Activated naive CD8-positive, alpha-beta T cell treated with anti-CD3 and anti-CD28 coated beads, Interleukin-2, amount 10 ng/mL, durations not matched to agents 7 days and 5 days (primary cell): ENCODE measurements at regions not wholly inside any gene's neighbourhood (a gene's known extent, or its start where the extent isn't known, plus 50 kb on each side); places are given as distances from the start of the nearest gene placed in this dataset.

Experiments used
- ATAC-seq: fragments of 150-1000 bp; cut with Tn5 transposase; one replicate; pipeline ENCODE4 v1.10.0; 2021; ENCODE audit warnings: low read depth, moderate library complexity
- POLR2A ChIA-PET: fragments of 350-600 bp; sonication (Branson Sonifier 250); formaldehyde crosslinking; loops from one replicate; lab custom pipeline; 2021; ENCODE audit warnings: antibody characterized with exemption; lab: Charles Lee
- DNase-seq: peaks from one replicate; pipeline ENCODE4 v3.0.0; 2021
- H3K27ac Mint-ChIP-seq: one replicate; pipeline ENCODE4 v1.8.0; 2022; ENCODE audit warnings: mild to moderate bottlenecking, mixed read lengths
- H3K27me3 Mint-ChIP-seq: one replicate; pipeline ENCODE4 v1.8.0; 2022; ENCODE audit warnings: mild to moderate bottlenecking, moderate library complexity, mixed read lengths
- H3K36me3 Mint-ChIP-seq: one replicate; pipeline ENCODE4 v1.8.0; 2021; ENCODE audit warnings: mild to moderate bottlenecking, mixed read lengths
- H3K4me1 Mint-ChIP-seq: one replicate; pipeline ENCODE4 v1.8.0; 2021; ENCODE audit warnings: mixed read lengths
- H3K4me3 Mint-ChIP-seq: one replicate; pipeline ENCODE4 v1.8.0; 2022; ENCODE audit warnings: mild to moderate bottlenecking, moderate library complexity, mixed read lengths
- H3K9me3 Mint-ChIP-seq: one replicate; pipeline ENCODE4 v1.8.0; 2021; ENCODE audit warnings: mixed read lengths

DNA sequence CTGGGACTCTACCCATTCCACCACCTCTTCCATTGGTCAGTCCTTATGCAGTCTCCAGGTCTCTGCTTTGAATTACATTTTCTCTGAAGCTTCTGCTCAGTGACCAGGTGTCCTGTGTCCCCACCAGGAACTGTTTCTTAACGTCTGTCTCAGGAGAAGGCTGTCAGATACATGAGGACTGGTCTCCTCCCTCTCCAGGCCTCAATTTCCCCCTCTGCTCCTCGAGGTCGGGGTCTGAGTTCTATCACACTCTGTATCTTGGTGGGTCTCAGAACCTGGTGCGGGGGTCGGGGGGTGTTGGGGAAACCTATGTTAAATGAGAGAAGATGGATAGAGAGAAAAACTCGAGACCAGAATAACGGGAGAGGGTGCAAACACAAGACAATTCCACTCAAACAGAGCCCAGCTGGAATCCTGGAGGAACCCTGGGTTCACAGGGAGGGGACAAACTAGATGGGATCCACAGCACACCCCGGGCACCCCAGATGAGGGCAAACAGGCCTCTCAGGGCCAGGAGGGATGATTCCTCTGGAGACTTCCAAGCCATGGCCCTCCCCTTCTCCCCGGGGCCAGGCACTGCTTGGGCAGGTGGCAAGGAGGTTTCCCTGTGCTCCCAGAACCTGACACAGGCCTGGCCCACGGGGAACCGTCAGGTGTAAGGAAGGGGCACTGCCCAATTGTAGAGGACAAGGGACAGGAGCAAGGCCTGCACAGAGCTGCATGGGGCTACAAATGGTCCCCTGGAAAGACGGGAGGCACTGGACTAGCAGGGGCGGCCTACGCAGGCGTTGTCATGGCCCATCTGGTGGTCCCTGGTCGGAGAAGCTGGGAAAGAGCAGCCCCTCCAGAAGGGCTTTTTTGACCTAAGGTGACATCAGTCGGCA, 313.2 kb upstream of the DIO3 start:
- peaks cover 6% of the 10 kb centered on the region for H3K27me3 Mint-ChIP-seq
- DNase-seq (no peak), ATAC-seq (no peak)
- no peak overlapping the region for H3K27ac Mint-ChIP-seq
- H3K9me3 Mint-ChIP-seq = no peaks in the 10 kb centered on the region
- no peak overlapping the region for H3K4me3 Mint-ChIP-seq
- POLR2A ChIA-PET = no interaction called here
- peaks cover 11% of the 10 kb centered on the region for H3K4me1 Mint-ChIP-seq
- H3K36me3 Mint-ChIP-seq = no peaks in the 10 kb centered on the region

DNA sequence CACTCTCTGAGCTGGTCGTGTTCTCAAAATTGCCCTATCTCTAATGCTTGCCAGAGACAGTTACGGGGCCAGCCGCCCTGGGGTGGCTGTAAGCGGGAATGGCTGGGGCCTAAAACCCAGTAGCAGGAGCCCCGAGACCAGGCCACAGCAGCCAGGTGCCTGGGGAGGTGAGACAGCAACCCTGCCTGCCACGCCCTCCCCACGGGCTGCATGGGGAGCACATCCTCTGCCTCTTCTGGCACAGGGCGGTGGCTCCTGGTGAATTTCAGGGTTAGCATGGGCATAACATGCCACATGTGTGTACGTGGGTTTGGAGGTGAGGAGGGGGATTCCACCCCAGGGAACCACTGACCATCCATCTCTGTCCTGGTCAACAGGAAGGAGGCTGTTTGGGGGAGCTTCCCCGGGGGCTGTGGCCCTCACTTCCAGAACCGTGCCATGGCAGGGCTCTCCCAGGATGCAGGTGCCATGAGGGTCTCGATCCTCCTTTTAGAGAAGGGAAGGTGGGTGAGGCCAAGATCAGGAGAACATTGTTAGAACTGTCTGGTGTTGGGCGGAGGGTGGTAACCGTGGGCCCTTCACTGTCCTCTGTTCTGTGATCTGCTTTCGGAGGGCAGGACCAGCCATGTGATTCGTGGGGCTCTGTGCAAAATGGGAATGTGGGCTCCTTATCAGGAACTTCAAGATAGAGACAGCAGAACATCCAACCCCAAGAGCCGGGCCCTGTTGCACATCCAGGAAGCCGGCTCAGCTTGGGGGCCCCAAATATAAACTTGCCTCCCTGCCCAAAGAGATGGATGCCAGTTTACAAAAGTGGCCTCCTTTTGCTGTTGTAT, 312.2 kb upstream of the DIO3 start:
- H3K36me3 Mint-ChIP-seq = no peaks in the 10 kb centered on the region
- H3K4me1 Mint-ChIP-seq = peaks cover 11% of the 10 kb centered on the region
- H3K27me3 Mint-ChIP-seq = peaks cover 8% of the 10 kb centered on the region
- no peaks in the 10 kb centered on the region for H3K9me3 Mint-ChIP-seq
- DNase-seq (no peak), ATAC-seq (no peak)
- H3K27ac Mint-ChIP-seq = no peak overlapping the region
- no peak overlapping the region for H3K4me3 Mint-ChIP-seq
- POLR2A ChIA-PET = no interaction called here

DNA sequence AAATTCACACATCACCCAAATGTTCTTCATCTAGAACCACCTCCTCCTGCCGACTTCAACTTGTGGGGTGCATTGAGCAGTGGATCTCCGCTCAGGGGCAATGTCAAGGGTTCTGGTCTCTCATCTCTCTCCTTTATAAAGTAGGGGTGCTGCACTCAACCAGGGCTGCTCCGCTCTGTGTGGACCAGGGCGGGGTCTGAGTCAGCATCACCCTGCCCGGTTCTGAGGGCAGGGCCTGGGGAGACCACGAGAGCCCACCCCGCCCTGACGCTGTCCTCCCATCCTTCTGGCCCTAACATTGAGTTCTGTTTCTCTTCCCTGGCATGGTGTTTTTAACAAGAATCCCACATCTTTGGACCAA, 311.6 kb upstream of the DIO3 start:
- POLR2A ChIA-PET = no interaction called here

DNA sequence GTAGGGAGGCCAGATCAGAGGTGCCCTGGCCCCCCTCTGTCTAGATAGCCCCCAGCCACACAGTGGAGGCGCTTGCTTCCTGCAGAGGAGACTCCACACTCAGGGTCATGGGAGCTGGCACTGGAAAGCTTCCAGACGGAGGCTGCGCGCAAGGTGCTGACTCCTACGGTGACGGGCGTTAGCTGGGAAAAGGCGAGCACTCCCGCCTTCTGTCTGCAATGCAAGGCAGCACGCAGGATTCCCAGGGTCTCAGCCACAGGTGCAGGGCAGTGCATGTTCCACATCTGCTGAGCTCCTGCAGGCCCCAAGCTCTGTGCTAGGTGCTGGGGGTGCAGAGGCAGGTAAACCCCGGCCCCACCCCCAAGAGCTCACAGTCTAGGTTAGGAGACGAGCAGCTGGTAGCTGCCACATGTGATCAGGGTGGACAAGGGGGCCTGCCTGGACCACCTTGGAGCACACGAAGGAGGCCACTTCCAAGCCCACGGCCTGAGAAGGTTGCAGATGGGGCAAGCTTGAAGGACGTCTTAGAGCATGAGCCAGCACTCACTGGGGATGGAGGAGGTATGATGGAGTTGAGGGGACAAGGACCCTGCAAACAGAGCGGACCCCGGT, 310.9 kb upstream of the DIO3 start:
- Mint-ChIP-seq H3K27me3 (peaks cover 8% of the 10 kb centered on the region), H3K36me3 (no peaks in the 10 kb centered on the region), H3K9me3 (no peaks in the 10 kb centered on the region), H3K27ac (no peak overlapping the region), H3K4me3 (no peak overlapping the region), H3K4me1 (peaks cover 11% of the 10 kb centered on the region)
- ATAC-seq (no peak), DNase-seq (no peak)
- POLR2A ChIA-PET = no interaction called here

More for the DNA sequence above, 311.6 kb upstream of the DIO3 start:
- Mint-ChIP-seq H3K9me3 (no peaks in the 10 kb centered on the region), H3K27me3 (peaks cover 8% of the 10 kb centered on the region), H3K36me3 (no peaks in the 10 kb centered on the region), H3K4me3 (no peak overlapping the region), H3K27ac (no peak overlapping the region), H3K4me1 (peaks cover 11% of the 10 kb centered on the region)
- DNase-seq = no peak
- ATAC-seq = no peak

DNA sequence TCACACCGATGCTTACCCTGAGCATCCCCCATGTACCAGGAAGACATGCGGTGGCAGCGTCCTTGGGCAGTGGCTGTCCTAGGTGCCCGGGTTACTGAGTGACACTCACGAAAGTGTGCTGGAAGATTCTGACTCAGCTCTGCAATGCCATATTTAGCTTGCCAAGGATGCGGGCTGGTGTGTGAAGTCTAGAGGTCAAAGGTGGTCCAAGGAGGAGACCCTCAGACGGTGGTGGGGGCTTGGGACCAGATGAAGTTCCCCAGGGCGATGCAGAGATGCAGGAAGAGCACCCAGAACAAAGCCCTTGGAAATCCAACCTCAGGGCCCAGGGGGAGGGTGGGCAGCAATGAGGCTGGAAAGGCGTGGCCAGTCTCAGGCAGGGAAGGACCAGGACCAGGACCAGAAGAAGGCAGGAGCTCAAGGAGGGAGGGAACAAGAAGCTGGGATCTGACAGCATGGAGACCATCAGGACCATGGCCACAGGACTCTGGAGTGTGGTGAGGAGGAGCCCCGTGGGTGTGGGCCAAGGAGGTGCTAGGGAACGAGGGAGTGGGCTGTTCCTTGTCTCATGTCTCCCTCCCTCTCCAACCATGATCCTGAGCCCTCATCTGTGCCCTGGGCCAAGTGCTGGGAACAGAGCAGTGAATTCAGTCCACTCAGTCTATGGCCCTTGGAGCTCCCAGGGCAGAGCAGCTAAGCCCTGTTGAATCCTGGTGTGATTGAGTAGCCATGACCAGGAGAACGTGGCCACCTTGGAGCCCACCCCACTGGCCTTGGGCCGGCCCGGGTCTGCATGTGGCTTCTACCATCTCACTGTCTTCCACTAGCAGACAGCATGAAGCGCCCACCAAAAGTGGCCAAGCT, 310.1 kb upstream of the DIO3 start:
- ATAC-seq = no peak
- H3K9me3 Mint-ChIP-seq = no peaks in the 10 kb centered on the region
- no peak overlapping the region for H3K27ac Mint-ChIP-seq
- no peaks in the 10 kb centered on the region for H3K36me3 Mint-ChIP-seq
- POLR2A ChIA-PET = no interaction called here
- H3K27me3 Mint-ChIP-seq = peaks cover 8% of the 10 kb centered on the region
- peak overlapping the region; percentile 30 for H3K4me3 Mint-ChIP-seq
- H3K4me1 Mint-ChIP-seq = peaks cover 11% of the 10 kb centered on the region
- no peak for DNase-seq

DNA sequence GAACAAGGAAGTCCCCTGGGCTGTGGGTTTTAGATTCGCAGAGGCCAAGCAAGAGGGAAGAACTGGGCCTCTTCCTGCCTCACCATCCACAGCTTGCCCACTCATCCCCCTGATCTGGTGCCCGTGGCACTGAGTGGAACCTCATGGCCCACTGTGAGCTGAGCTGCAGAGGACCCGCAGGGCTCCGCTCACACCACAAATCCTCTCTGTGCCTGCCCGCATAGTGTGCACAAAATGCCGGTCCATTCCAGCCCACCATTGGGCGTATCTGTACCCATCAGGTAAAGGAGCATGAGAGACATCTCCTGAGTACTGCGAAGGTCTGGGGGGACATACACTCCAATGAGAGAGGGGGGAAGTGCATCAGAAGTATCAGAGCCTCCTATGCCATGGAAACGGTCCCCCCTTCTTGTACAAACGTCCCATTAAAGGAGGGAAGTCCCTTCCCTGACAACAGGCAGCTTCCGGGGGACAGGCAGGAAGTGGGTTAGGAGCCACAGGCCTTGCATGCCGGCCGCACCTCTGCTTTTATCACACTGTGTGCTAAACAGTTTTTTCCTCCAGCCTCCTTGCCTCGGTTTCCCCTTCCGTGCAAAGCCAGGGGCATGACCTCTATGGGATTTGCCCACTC, 309.4 kb upstream of the DIO3 start:
- H3K9me3 Mint-ChIP-seq = no peaks in the 10 kb centered on the region

DNA sequence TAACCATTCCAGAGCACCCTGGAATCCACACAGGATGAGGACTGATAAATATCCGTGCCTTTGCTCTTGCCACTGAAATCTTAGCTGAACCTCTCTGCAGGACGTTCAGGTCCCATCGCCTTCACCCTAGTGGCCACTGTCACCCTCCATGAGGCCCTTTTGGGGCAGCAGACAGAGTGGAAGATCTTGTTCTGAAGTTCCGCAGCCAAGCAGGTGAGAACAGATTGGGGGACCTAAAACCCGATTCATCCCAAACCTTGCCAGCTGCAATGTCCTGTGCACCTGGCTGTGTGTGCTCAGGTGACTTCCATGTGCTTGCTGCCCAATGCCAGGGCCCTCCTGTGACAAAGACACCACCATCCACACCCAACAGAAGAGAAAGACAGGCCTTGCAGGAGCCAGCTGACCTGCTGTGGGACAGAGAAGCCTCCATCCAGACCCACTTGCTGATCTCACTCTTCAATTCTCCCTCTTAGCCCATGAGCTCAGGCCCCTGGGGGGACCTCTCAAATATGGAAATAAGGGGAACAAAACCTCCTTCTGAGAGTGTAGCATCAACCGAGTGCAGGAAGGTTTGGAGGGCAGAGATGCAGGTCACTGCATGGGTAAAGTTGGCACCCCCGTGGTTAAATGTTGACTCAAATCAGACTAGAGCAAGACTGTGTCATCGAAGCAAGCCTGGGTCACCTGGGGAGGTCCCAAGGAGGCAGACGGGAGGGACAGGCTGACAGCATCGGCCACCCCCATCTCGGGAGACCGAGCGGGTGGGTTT, 308.7 kb upstream of the DIO3 start:
- Mint-ChIP-seq H3K4me3 (no peak overlapping the region), H3K27ac (no peak overlapping the region), H3K27me3 (peaks cover 8% of the 10 kb centered on the region), H3K9me3 (no peaks in the 10 kb centered on the region), H3K36me3 (no peaks in the 10 kb centered on the region), H3K4me1 (peaks cover 11% of the 10 kb centered on the region)
- POLR2A ChIA-PET = no interaction called here
- no peak for ATAC-seq
- no peak for DNase-seq

More for the DNA sequence above, 309.4 kb upstream of the DIO3 start:
- Mint-ChIP-seq H3K27ac (peak overlapping the region; percentile 56), H3K4me1 (peaks cover 11% of the 10 kb centered on the region), H3K27me3 (peaks cover 8% of the 10 kb centered on the region), H3K4me3 (peak overlapping the region; percentile 30), H3K36me3 (no peaks in the 10 kb centered on the region)
- POLR2A ChIA-PET = no interaction called here
- ATAC-seq = peak; percentile 33
- no peak for DNase-seq

DNA sequence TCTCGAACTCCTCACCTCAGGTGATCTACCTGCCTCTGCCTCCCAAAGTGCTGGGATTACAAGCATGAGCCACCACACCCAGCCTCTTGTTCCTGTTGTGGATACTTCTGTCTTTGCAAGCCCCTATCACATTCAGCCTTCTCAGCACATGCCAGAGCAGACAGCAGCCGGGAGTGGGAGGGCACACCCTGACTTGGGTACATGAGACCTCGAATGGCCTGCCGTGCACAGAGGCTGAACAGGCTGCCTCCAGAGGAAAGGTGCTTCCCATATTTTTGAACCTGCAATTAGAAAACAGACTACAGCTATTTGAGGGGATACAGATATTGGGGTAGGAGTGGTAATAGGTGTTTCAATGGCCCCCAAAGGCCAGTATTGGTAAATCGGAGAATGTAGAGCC, 307.3 kb upstream of the DIO3 start:
- no peak overlapping the region for H3K27ac Mint-ChIP-seq
- DNase-seq = no peak
- no peaks in the 10 kb centered on the region for H3K9me3 Mint-ChIP-seq
- H3K36me3 Mint-ChIP-seq = no peaks in the 10 kb centered on the region
- POLR2A ChIA-PET = no interaction called here
- peaks cover 11% of the 10 kb centered on the region for H3K4me1 Mint-ChIP-seq
- ATAC-seq = no peak
- H3K27me3 Mint-ChIP-seq = peaks cover 18% of the 10 kb centered on the region
- no peak overlapping the region for H3K4me3 Mint-ChIP-seq

DNA sequence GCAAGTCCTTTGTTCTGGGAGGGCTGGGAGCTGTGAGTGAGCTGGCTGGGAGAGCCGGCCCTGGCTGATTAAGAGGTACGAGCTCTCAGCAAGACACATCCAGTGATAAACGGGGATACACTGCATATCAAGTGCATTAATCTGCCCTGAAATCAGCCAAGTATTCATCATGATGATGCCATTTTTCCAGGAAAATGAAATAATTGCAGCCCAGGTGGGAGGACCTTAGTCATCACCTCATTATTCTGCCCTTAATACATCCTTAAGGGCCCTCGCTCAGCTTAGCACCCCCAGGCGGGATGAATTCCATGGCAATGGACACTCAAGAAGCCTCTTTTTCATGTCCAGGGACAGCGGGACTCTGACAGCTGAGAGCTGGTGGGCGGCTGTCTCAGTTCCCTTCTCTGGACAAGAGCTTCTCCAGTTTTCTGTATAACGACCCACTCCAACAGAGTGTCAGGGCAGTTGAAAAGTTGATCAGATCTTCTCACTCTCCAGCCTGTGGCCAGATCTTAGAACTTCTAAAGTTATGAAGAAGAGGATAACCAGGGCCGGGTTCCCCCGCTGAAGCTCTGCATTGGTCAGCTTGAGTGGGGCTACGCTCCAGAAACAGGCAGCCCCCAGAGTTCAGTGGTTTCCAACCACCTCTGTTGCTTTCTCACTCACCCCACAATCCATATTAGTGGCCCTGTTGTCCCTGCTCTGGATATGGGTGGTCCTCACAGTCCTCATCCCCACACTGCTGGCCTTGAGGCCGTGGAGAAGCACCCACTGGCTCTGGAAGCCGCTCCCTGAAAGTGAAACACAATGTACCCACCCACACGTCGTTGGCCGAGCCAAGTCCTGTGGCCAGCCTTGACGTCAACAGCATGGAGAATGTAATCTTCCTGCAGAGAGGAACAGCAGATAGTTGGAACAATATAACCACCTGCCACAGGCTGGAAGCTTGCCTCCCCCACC, 306.2 kb upstream of the DIO3 start:
- Mint-ChIP-seq H3K27ac (no peak overlapping the region), H3K4me3 (no peak overlapping the region), H3K9me3 (no peaks in the 10 kb centered on the region), H3K36me3 (no peaks in the 10 kb centered on the region), H3K4me1 (peaks cover 11% of the 10 kb centered on the region), H3K27me3 (peaks cover 16% of the 10 kb centered on the region)
- ATAC-seq = no peak
- DNase-seq = no peak
- POLR2A ChIA-PET = no interaction called here

DNA sequence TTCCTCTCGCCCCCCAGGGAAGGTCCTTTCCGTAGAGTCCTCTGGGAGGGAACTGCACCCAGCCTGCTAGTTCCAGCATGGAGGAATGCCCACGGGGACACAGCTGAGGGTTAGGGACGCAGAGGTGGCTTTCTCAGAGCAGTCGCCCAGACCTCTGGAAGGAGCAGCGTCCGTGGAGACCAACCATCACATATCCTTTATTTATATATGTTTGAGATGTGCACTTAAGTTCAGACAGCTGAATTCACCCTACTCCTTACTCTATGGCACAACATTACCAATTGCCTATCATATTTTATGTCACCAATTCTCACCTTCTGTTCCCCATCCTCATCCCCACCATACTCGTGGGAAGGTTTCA, 305.6 kb upstream of the DIO3 start:
- Mint-ChIP-seq H3K27ac (no peak overlapping the region), H3K36me3 (no peaks in the 10 kb centered on the region), H3K4me1 (peaks cover 11% of the 10 kb centered on the region), H3K4me3 (no peak overlapping the region), H3K27me3 (peaks cover 19% of the 10 kb centered on the region), H3K9me3 (no peaks in the 10 kb centered on the region)
- ATAC-seq (no peak), DNase-seq (no peak)
- POLR2A ChIA-PET = no interaction called here

DNA sequence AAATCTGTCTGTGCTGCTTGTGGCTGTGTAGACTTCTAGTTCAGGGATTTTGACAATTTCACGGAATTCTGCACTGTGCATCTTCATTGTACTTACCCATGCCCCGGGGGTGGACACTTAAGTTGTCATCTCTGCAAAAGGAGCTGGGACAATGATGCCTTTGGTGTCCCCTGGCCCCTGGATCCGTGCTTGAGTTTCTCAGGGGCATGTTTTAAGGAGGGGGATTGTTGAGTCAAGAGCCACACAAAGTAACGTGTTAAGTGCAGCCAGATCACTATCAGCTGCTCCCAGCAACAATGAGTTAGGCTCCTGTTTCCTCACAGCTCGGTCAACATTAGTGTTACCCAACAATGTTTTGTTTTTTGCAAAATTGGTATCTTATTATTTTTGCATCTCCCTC, 305.0 kb upstream of the DIO3 start:
- Mint-ChIP-seq H3K27ac (no peak overlapping the region), H3K4me3 (no peak overlapping the region), H3K4me1 (peaks cover 11% of the 10 kb centered on the region), H3K27me3 (peaks cover 19% of the 10 kb centered on the region), H3K9me3 (no peaks in the 10 kb centered on the region), H3K36me3 (no peaks in the 10 kb centered on the region)
- ATAC-seq (no peak), DNase-seq (no peak)
- POLR2A ChIA-PET = no interaction called here
